ENCODE measurements at regions not wholly inside any gene's neighbourhood (a gene's known extent, or its start where the extent isn't known, plus 50 kb on each side); places are given as distances from the start of the nearest gene placed in this dataset.

DNA sequence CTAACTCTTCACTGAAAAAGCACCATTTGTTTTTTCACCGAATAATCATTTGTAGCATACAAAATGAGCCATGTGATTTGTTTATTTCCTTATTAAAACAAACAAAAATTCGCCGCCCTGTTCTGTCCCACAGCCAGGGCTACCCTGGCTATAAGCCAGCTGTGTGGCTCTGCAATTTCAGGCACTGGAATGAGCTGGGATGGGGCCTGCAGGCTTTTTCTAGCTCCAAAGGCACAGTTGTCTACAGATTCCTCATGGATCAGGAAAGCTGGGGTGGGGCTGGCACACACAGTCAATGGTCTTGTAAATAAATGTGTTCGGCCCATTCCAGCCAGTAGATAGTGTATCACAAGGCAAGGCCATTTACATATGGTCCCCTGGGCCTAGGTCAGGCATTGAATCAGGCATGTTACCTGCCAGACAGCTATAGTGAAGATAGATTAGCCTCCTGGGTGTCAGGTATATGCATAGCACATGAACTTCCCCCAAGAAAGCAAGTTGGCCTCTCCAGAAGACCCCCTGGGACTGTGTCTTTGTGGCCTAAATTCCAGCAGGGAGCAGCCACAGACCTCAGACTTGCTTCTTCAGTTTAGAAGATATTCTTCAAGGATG is 608.9 kb downstream of the MAFB start:
- TF ChIP-seq, protein P1, sequence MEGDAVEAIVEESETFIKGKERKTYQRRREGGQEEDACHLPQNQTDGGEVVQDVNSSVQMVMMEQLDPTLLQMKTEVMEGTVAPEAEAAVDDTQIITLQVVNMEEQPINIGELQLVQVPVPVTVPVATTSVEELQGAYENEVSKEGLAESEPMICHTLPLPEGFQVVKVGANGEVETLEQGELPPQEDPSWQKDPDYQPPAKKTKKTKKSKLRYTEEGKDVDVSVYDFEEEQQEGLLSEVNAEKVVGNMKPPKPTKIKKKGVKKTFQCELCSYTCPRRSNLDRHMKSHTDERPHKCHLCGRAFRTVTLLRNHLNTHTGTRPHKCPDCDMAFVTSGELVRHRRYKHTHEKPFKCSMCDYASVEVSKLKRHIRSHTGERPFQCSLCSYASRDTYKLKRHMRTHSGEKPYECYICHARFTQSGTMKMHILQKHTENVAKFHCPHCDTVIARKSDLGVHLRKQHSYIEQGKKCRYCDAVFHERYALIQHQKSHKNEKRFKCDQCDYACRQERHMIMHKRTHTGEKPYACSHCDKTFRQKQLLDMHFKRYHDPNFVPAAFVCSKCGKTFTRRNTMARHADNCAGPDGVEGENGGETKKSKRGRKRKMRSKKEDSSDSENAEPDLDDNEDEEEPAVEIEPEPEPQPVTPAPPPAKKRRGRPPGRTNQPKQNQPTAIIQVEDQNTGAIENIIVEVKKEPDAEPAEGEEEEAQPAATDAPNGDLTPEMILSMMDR (IDR thresholded peaks at IDR 0.05), result no peak
- TF ChIP-seq, protein P2, sequence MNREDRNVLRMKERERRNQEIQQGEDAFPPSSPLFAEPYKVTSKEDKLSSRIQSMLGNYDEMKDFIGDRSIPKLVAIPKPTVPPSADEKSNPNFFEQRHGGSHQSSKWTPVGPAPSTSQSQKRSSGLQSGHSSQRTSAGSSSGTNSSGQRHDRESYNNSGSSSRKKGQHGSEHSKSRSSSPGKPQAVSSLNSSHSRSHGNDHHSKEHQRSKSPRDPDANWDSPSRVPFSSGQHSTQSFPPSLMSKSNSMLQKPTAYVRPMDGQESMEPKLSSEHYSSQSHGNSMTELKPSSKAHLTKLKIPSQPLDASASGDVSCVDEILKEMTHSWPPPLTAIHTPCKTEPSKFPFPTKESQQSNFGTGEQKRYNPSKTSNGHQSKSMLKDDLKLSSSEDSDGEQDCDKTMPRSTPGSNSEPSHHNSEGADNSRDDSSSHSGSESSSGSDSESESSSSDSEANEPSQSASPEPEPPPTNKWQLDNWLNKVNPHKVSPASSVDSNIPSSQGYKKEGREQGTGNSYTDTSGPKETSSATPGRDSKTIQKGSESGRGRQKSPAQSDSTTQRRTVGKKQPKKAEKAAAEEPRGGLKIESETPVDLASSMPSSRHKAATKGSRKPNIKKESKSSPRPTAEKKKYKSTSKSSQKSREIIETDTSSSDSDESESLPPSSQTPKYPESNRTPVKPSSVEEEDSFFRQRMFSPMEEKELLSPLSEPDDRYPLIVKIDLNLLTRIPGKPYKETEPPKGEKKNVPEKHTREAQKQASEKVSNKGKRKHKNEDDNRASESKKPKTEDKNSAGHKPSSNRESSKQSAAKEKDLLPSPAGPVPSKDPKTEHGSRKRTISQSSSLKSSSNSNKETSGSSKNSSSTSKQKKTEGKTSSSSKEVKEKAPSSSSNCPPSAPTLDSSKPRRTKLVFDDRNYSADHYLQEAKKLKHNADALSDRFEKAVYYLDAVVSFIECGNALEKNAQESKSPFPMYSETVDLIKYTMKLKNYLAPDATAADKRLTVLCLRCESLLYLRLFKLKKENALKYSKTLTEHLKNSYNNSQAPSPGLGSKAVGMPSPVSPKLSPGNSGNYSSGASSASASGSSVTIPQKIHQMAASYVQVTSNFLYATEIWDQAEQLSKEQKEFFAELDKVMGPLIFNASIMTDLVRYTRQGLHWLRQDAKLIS (CRISPR knock-in tag; IDR thresholded peaks at IDR 0.05; ENCODE audit: borderline replicate concordance), result no peak
- TF ChIP-seq, protein P3, sequence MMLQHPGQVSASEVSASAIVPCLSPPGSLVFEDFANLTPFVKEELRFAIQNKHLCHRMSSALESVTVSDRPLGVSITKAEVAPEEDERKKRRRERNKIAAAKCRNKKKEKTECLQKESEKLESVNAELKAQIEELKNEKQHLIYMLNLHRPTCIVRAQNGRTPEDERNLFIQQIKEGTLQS (CRISPR knock-in tag; conservative IDR thresholded peaks at IDR 0.05), result no peak
- TF ChIP-seq, protein P4, sequence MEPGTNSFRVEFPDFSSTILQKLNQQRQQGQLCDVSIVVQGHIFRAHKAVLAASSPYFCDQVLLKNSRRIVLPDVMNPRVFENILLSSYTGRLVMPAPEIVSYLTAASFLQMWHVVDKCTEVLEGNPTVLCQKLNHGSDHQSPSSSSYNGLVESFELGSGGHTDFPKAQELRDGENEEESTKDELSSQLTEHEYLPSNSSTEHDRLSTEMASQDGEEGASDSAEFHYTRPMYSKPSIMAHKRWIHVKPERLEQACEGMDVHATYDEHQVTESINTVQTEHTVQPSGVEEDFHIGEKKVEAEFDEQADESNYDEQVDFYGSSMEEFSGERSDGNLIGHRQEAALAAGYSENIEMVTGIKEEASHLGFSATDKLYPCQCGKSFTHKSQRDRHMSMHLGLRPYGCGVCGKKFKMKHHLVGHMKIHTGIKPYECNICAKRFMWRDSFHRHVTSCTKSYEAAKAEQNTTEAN (CRISPR knock-in tag; IDR thresholded peaks at IDR 0.05), result no peak
- TF ChIP-seq FOXJ3 (CRISPR knock-in tag; IDR thresholded peaks at IDR 0.05; ENCODE audit: borderline replicate concordance) (no peak), NFE2L1 (CRISPR knock-in tag; IDR thresholded peaks at IDR 0.05) (no peak), TEAD4 (CRISPR knock-in tag; IDR thresholded peaks at IDR 0.05) (no peak)

All from WTC11 (cell line).